8988T (cell line): ENCODE measurements at regions not wholly inside any gene's neighbourhood (a gene's known extent, or its start where the extent isn't known, plus 50 kb on each side); places are given as distances from the start of the nearest gene placed in this dataset.

Experiments used
- DNase-seq: peaks from one replicate; pipeline ENCODE4 v3.0.0; 2011

DNA sequence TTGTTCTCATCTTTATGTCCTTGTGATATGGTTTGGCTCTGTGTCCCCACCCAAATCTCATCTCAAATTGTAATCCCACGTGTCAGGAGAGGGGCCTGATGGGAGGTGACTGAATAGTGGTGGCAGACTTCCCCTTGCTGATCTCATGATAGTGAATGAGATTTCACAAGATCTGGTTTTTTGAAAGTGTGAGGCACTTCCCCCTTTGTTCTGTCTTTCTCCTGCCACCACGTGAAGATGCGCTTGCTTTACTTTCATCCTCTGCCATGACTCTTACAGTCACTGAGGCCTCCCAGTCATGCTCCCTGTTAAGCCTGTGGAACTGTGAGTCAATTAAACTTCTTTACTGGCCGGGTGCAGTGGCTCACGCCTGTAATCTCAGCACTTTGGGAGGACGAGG is 161.0 kb downstream of the HERPUD2 start:
- no peak for DNase-seq

DNA sequence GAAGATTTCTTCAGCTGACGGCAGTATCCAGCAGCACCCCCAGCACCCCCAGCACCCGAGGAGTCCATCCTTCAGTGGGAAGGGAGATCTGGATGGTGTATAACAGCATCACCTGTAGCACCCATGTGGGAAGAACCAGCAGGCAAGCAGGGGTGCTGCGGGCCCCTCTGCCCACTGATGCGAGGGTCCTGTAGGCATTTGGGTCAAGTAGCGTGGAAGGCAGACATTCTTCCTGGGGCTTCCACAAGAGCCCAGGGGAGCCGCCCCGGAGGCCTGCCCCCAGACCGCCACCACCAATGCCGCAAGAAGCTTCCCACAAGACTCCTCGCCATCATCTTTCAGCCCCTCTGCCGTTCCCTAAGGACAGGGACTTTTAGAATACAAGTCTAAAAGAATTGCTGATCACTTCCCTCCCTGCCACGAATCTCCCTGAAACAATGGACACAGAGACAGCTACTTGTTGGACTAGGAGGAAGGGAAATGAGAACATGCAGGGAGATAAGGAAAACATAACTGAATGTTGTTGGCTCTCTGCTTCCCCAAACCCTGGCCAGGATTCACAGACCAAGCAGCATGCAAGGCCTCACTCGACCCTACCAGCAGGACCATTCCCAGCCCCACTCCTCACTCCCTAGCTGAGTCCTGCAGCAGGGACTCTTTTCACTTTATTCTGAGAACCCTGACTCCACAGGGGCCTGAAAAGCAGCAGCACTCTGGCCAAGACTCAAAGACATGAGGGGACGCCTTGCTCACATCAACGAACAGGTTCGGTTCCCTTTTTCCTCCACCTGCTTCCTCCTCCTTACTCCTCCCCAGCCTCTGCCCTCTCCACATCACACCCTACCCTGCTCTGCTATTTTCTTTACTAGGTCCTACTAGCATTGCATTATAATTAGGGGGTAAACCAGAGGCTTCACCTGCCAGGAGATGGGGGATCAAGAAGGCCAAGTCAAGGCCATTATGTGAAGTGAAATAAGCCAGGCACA is 164.5 kb downstream of the HERPUD2 start:
- DNase-seq, result no peak

- DNase-seq, result no peak
These were observed 165.2 kb downstream of the HERPUD2 start for GRCh38 chr7:35529713-35530112.

- DNase-seq, result no peak
These were observed 166.5 kb downstream of the HERPUD2 start for GRCh38 chr7:35528381-35528977.

DNA sequence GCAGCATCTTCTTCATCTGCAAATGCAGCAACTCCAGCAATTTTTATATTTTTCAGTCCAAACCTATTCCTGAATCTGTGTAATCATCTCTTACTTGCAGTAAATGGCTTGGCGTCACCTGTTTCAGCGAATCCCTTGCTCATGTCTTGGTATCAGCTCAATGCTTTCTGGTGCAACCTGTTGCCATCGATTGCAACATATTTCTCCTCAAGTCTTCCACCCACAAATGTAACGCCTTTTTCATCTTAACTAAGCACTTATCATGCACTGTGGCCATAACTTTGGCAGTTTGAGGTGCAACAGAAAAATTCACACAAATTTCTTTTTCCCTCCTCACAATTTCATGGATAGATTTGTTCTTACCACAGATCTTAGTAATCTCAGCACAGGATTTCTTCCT is 168.3 kb downstream of the HERPUD2 start:
- no peak for DNase-seq

DNA sequence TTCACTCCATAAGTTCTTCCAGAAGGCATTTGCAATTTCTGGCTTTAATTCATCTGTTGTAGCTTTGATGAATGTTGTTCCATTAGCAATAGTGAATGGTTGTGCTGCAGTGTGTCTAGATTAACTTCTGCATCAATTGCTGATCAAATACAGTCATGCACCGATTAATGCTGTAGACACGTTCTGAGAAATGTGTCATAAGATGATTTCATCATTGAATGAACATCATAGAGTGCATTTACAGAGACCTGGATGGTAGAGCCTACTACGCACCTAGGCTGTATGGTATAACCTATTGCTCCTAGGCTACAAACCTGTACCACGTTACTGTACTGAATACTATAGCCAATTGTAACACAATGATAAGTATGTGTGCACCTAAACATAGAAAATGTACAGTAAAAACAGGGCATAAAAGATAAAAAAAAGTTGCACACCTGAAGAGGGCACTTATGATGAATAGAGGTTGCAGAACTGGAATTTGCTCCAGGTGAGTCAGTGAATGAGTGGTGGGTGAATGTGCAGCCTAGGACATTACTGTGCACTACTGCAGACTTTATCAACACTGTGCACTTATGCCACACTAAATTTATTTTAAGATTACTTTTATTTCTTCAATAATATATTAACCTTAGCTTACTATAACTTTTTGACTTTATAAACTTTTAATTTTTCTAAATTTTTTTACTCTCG is 170.7 kb downstream of the HERPUD2 start:
- DNase-seq, result no peak

GRCh38 chr7:35523292-35523691 is 171.6 kb downstream of the HERPUD2 start:
- DNase-seq, result no peak

DNA sequence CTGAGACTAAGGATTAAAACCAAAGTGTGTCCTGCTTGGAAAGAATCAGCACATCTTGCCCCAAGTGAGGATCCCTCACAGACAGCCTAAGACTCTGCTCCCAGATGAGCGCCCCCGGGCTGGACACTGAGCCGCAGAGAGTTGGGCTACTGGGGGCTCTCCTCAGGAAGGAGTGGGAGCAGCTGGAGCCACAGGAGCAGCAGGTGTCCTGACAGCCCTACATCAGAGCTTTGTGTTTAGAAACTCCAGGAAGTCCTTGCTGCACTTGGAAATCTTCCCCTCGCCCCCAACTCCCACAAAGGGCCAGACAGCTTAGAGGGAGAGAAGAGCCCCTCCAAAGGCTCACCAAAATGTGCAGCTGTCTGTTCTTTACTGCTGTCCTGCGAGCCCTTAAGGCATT is 172.2 kb downstream of the HERPUD2 start:
- DNase-seq, result no peak

- DNase-seq, result no peak
These were observed 173.0 kb downstream of the HERPUD2 start for GRCh38 chr7:35521941-35522340.

GRCh38 chr7:35520810-35521625 is 173.9 kb downstream of the HERPUD2 start:
- DNase-seq, result no peak

- DNase-seq, result peak; percentile 31
These were observed 174.7 kb downstream of the HERPUD2 start for GRCh38 chr7:35519971-35520809.

GRCh38 chr7:35518767-35519166 is 176.2 kb downstream of the HERPUD2 start:
- DNase-seq, result no peak

- no peak for DNase-seq
These were observed 178.4 kb downstream of the HERPUD2 start for GRCh38 chr7:35516498-35516897.

- DNase-seq, result no peak
These were observed 181.1 kb downstream of the HERPUD2 start for GRCh38 chr7:35513828-35514227.

- no peak for DNase-seq
These were observed 181.7 kb downstream of the HERPUD2 start for GRCh38 chr7:35513195-35513594.

DNA sequence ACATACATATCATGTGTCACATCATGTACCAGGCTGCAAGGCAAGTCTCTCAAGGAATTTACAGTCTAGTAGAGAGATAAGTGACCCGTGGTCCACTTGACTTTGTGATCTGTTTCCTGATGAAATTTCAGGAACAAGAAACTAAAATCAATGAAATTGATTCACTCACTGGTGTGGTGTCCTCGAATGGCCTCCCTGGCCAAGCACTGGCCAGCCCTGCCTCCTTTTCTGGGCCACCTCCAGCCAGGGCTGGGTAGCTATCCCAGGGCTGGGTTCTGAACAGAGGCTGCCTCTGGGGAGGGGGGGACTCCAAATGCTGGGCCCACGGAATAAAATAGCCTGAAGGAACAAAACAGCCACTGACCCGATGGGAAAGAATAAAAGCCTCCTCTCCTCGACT is 182.2 kb downstream of the HERPUD2 start:
- DNase-seq, result no peak

- no peak for DNase-seq
These were observed 186.1 kb downstream of the HERPUD2 start for GRCh38 chr7:35508623-35509400.

- DNase-seq, result no peak
These were observed 189.9 kb downstream of the HERPUD2 start for GRCh38 chr7:35505066-35505465.

DNA sequence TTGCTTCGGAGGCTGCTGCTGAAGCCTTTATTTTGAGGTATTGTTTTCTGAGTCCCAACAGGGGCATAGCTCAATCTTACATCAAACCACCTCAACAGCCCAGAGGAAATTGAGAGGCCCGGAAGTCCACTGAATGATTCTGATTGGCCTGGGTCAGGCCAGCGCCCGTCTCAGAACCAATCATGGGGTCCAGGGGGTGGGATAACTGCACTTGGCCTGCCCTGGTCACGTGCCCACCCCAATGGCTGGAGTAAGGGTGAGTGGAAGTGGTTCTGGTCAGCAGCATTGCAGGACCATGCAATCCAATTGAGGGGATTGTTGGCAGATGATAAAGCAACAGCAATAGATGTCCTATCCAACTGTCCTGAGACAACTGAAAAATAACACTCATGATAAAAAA is 190.6 kb downstream of the HERPUD2 start:
- DNase-seq, result no peak

- no peak for DNase-seq
These were observed 193.3 kb downstream of the HERPUD2 start for GRCh38 chr7:35501681-35502080.

GRCh38 chr7:35499226-35499625 is 195.7 kb downstream of the HERPUD2 start:
- no peak for DNase-seq
